Endothelial cell of umbilical vein (primary cell): ENCODE measurements at regions not wholly inside any gene's neighbourhood (a gene's known extent, or its start where the extent isn't known, plus 50 kb on each side); places are given as distances from the start of the nearest gene placed in this dataset.

ENCODE experiments used
- BruUV-seq: library from RNA; stranded (reverse); fragments of 400-500 nt; replicated peaks from 2 replicates; lab custom pipeline; 2021; lab: Mats Ljungman, UMichigan
- CTCF ChIA-PET: fragments of 300-600, 350-600 bp; sonication (Branson Sonifier 250); formaldehyde crosslinking; loops from one replicate; lab custom pipeline; 2021; ENCODE audit warnings: antibody characterized with exemption, inconsistent platforms; lab: Charles Lee
- POLR2A ChIA-PET: fragments of 300-600, 350-600 bp; sonication (Branson Sonifier 250); formaldehyde crosslinking; loops from one replicate; lab custom pipeline; 2021; ENCODE audit warnings: antibody characterized with exemption, inconsistent platforms; lab: Charles Lee
- DNase-seq: peaks from one replicate; pipeline ENCODE4 v3.0.0-alpha.2; 2011; ENCODE audit warnings: low read depth, low spot score
- FAIRE-seq: peaks from 2 replicates; lab custom pipeline; 2011; peaks lifted over from hg19 to GRCh38; lab: Jason Lieb, UNC
- H2AFZ ChIP-seq: 2 replicates; pipeline ENCODE4 v1.6.0; 2012; ENCODE audit warnings: low read depth, low read length, control low read depth, inconsistent platforms
- H3K27ac ChIP-seq: 2 replicates; pipeline ENCODE4 v1.5.1; 2011; ENCODE audit warnings: low read depth, mild to moderate bottlenecking, control low read depth, low read length, moderate library complexity; ENCODE audit not compliant: insufficient read depth
- H3K27me3 ChIP-seq, 2 experiments: 2 replicates each; pipeline versions ENCODE4 v1.6.0 to v1.6.1; 2011; ENCODE audit warnings: low read length in 2 of 2, mixed read lengths in 1 of 2; ENCODE audit not compliant: control insufficient read depth in 2 of 2, insufficient read depth in 2 of 2
- H3K36me3 ChIP-seq, 2 experiments: 2 replicates in 1 of 2; 3 replicates in 1 of 2; pipeline ENCODE4 v1.5.1; 2011; ENCODE audit warnings: low read length in 2 of 2, mild to moderate bottlenecking in 1 of 2, moderate library complexity in 1 of 2; ENCODE audit not compliant: control insufficient read depth in 2 of 2, insufficient read depth in 2 of 2; ENCODE audit errors: extremely low read depth in 1 of 2
- H3K4me1 ChIP-seq: 3 replicates; pipeline ENCODE4 v1.5.1; 2011; ENCODE audit warnings: mild to moderate bottlenecking, low read length; ENCODE audit not compliant: control insufficient read depth, insufficient read depth; ENCODE audit errors: extremely low read depth
- H3K4me2 ChIP-seq: 2 replicates; pipeline ENCODE4 v1.6.1; 2011; ENCODE audit warnings: low read length, control low read depth, mixed read lengths; ENCODE audit not compliant: insufficient read depth
- H3K4me3 ChIP-seq, 3 experiments: fragments of 200-600 bp in 1 of 3; sonication (generic), shearing (Covaris generic) in 1 of 3; replicated peaks in 1 of 3; 2 replicates each; pipeline ENCODE4 v1.5.1; 2011 to 2016; ENCODE audit warnings: control low read depth in 3 of 3, low read length in 3 of 3, mild to moderate bottlenecking in 2 of 3, inconsistent platforms in 1 of 3, low read depth in 1 of 3, moderate library complexity in 1 of 3; ENCODE audit not compliant: insufficient read depth in 1 of 3
- H3K79me2 ChIP-seq: 2 replicates; pipeline ENCODE4 v1.6.0; 2012; ENCODE audit warnings: low read length, inconsistent platforms; ENCODE audit not compliant: control insufficient read depth, insufficient read depth
- H3K9ac ChIP-seq: replicated peaks from 2 replicates; pipeline ENCODE3; 2011; ENCODE audit warnings: low read length, control low read depth; ENCODE audit not compliant: insufficient read depth; ENCODE audit errors: extremely low read depth
- H3K9me1 ChIP-seq: replicated peaks from 3 replicates; pipeline ENCODE4 v1.6.0; 2011; ENCODE audit warnings: mild to moderate bottlenecking, low read length; ENCODE audit not compliant: control insufficient read depth, insufficient read depth; ENCODE audit errors: extremely low read depth
- H3K9me3 ChIP-seq: replicated peaks from 2 replicates; pipeline ENCODE4 v1.5.1; 2012; ENCODE audit warnings: low read length, inconsistent platforms; ENCODE audit not compliant: control insufficient read depth, insufficient read depth
- H4K20me1 ChIP-seq: replicated peaks from 2 replicates; pipeline ENCODE3; 2011; ENCODE audit warnings: mild to moderate bottlenecking, low read length; ENCODE audit not compliant: control insufficient read depth, insufficient read depth; ENCODE audit errors: extremely low read depth
- GATA2 ChIP-seq: IDR thresholded peaks from 2 replicates; pipeline ENCODE4 v1.7.0; 2011; ENCODE audit warnings: low read depth, mild to moderate bottlenecking, moderate library complexity, mixed read lengths, low read length; ENCODE audit not compliant: insufficient read length, insufficient read depth
- JUN ChIP-seq: IDR thresholded peaks from 2 replicates; pipeline ENCODE4 v1.6.1; 2011; ENCODE audit warnings: borderline replicate concordance, low read depth; ENCODE audit not compliant: insufficient read length, insufficient read depth
- POLR2AphosphoS5 ChIP-seq: IDR thresholded peaks from 2 replicates; pipeline ENCODE4 v1.6.1; 2012; ENCODE audit warnings: low read depth, mild to moderate bottlenecking, control low read depth, low read length, moderate library complexity; ENCODE audit not compliant: insufficient read depth
- dilution Hi-C: fragments of 300-500 bp; cut with MboI; formaldehyde crosslinking; loops from one replicate; pipeline ENCODE4 v1.15.0; 2019; ENCODE audit warnings: low sequenced_read_pairs; ENCODE audit not compliant: extremely low pct_ligation_motif_present
- intact Hi-C: fragments of 100-400 bp; cut with micrococcal nuclease; formaldehyde crosslinking; loops from one replicate; pipeline ENCODE4 v1.10.0; 2022
- TF ChIP-seq, protein P1 (sequence below), 2 donors: IDR thresholded peaks; 1 replicate in 1 of 2; 2 replicates in 1 of 2; pipeline ENCODE4 v1.5.1; 2011; ENCODE audit warnings: low read length in 2 of 2, mild to moderate bottlenecking in 2 of 2, moderate library complexity in 2 of 2, control low read depth in 1 of 2, inconsistent platforms in 1 of 2, low read depth in 1 of 2; ENCODE audit not compliant: insufficient read depth in 1 of 2; ENCODE audit errors: extremely low read depth in 1 of 2
- TF ChIP-seq, protein P2 (sequence below): IDR thresholded peaks from 2 replicates; pipeline ENCODE4 v1.6.1; 2011; ENCODE audit not compliant: insufficient read depth, insufficient read length

DNA sequence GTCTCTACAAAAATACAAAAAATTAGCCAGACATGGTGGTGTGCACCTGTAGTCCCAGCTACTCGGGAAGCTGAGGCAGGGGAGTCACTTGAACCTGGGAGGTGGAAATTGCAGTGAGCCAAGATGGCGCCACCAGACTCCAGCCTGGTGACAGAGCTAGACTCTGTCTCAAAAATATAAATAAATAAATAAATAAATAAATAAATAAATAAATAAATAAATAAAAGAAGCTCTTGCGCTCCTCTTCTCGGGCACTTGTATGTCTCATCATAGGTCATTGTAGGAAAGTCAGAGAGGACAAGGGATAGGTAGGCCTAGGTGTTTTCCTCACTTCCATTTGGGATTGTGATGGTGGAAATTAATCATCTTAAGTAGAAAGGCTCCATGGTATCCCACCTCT lies 252.8 kb downstream of the PIK3R1 start:
- no TSS peak for BruUV-seq
- dilution Hi-C loops: no loop called here
- Histone ChIP-seq H3K4me3 (no peak overlapping the region), H2AFZ (no peak overlapping the region), H3K27ac (no peak overlapping the region), H3K27me3 (peaks cover 9 to 12% of the 10 kb centered on the region in 2 experiments), H3K36me3 (no peaks in the 10 kb centered on the region), H3K79me2 (no peaks in the 10 kb centered on the region), H3K9me1 (no peaks in the 10 kb centered on the region), H3K4me2 (no peak overlapping the region), H3K9ac (no peak overlapping the region), H3K9me3 (no peaks in the 10 kb centered on the region), H4K20me1 (no peaks in the 10 kb centered on the region), H3K4me1 (no peaks in the 10 kb centered on the region)
- ChIA-PET CTCF (no interaction called here), POLR2A (no interaction called here)
- DNase-seq: no peak
- no peak for TF ChIP-seq GATA2
- TF ChIP-seq, protein P1, sequence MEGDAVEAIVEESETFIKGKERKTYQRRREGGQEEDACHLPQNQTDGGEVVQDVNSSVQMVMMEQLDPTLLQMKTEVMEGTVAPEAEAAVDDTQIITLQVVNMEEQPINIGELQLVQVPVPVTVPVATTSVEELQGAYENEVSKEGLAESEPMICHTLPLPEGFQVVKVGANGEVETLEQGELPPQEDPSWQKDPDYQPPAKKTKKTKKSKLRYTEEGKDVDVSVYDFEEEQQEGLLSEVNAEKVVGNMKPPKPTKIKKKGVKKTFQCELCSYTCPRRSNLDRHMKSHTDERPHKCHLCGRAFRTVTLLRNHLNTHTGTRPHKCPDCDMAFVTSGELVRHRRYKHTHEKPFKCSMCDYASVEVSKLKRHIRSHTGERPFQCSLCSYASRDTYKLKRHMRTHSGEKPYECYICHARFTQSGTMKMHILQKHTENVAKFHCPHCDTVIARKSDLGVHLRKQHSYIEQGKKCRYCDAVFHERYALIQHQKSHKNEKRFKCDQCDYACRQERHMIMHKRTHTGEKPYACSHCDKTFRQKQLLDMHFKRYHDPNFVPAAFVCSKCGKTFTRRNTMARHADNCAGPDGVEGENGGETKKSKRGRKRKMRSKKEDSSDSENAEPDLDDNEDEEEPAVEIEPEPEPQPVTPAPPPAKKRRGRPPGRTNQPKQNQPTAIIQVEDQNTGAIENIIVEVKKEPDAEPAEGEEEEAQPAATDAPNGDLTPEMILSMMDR (IDR thresholded peaks at IDR 0.05; ENCODE audit: extremely low read depth in 1 of 2, insufficient read depth in 1 of 2, low read depth in 1 of 2, low read length in 2 of 2): no peak
- TF ChIP-seq, protein P2, sequence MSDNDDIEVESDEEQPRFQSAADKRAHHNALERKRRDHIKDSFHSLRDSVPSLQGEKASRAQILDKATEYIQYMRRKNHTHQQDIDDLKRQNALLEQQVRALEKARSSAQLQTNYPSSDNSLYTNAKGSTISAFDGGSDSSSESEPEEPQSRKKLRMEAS: no peak
- FAIRE-seq: no peak
- intact Hi-C loops: no loop called here

DNA sequence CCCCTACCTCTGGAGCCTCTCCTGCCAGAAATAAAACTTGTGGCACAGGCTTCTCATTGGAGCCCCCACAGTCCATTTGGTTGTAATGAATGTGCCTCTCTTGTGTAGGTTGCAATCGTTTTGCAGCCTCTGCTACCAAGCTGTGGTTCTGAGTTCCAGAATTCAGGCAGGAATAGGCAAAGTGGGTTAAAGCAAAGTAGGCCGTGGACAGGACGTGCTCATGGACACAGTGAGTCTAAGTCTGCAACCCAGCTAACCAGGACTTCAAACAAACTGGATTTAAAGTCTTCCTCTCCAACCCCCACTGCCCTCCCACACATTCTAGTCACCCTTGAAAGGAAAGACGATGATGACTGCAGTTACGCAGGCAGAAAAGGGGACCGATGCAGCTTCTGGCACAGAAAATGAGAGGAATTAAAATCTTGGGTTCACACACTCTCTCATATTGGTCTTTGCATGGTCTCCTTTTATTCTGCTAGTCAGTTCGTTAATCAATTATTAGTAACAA lies 260.0 kb downstream of the PIK3R1 start:
- DNase-seq (no peak), FAIRE-seq (no peak)
- Histone ChIP-seq H3K9ac (no peak overlapping the region), H3K4me1 (no peaks in the 10 kb centered on the region), H3K79me2 (no peaks in the 10 kb centered on the region), H3K36me3 (no peaks in the 10 kb centered on the region), H3K4me3 (no peak overlapping the region), H4K20me1 (no peaks in the 10 kb centered on the region), H3K27me3 (peaks cover 5 to 7% of the 10 kb centered on the region in 2 experiments), H3K4me2 (no peak overlapping the region), H3K9me3 (no peaks in the 10 kb centered on the region), H2AFZ (no peak overlapping the region), H3K27ac (no peak overlapping the region), H3K9me1 (no peaks in the 10 kb centered on the region)
- dilution Hi-C loops: no loop called here
- intact Hi-C loops: no loop called here
- TF ChIP-seq POLR2AphosphoS5: no peak
- TF ChIP-seq GATA2: no peak
- TF ChIP-seq JUN: no peak
- TF ChIP-seq, protein P2: no peak
- no TSS peak for BruUV-seq
- ChIA-PET CTCF (no interaction called here), POLR2A (no interaction called here)
